Right forelimb (tissue), 1 donor: ENCODE measurements at regions not wholly inside any gene's neighbourhood (a gene's known extent, or its start where the extent isn't known, plus 50 kb on each side); places are given as distances from the start of the nearest gene placed in this dataset.
"Not testable (repeated sequence)": the region's sequence is repeated elsewhere in the genome, so short reads cannot be mapped to it uniquely, and the experiment has no call there.

Source experiments
- DNase-seq: peaks from one replicate; pipeline ENCODE4 v3.0.0-alpha.2; 2018

GRCh38 chr9:25830381-25830780, 152.1 kb upstream of the TUSC1 start:
- no peak for DNase-seq

- DNase-seq: no peak
These were observed 149.4 kb upstream of the TUSC1 start for GRCh38 chr9:25827626-25828025.

GRCh38 chr9:25816439-25816838, 138.2 kb upstream of the TUSC1 start:
- DNase-seq: no peak

GRCh38 chr9:25814023-25814422, 135.8 kb upstream of the TUSC1 start:
- DNase-seq: no peak

GRCh38 chr9:25813478-25813877, 135.2 kb upstream of the TUSC1 start:
- no peak for DNase-seq

GRCh38 chr9:25808554-25808953, 130.3 kb upstream of the TUSC1 start:
- DNase-seq: no peak

- no peak for DNase-seq
These were observed 126.6 kb upstream of the TUSC1 start for GRCh38 chr9:25804856-25805255.

- not testable (repeated sequence) for DNase-seq
These were observed 123.7 kb upstream of the TUSC1 start for GRCh38 chr9:25801989-25802388.

- no peak for DNase-seq
These were observed 95.6 kb upstream of the TUSC1 start for GRCh38 chr9:25773805-25774204.

- DNase-seq: no peak
These were observed 77.7 kb upstream of the TUSC1 start for GRCh38 chr9:25755951-25756350.

- DNase-seq: no peak
These were observed 74.2 kb upstream of the TUSC1 start for GRCh38 chr9:25752398-25752797.

- DNase-seq: no peak
These were observed 64.0 kb upstream of the TUSC1 start for GRCh38 chr9:25742256-25742655.

GRCh38 chr9:25733336-25733982, 55.2 kb upstream of the TUSC1 start:
- no peak for DNase-seq

- DNase-seq: not testable (repeated sequence)
These were observed 53.9 kb upstream of the TUSC1 start for GRCh38 chr9:25731895-25732794.
